ENCODE measurements at regions not wholly inside any gene's neighbourhood (a gene's known extent, or its start where the extent isn't known, plus 50 kb on each side); places are given as distances from the start of the nearest gene placed in this dataset.

GRCh38 chr12:19644571-19644970 lies 205.3 kb downstream of the AEBP2 start:
- H3K4me3 Mint-ChIP-seq: no peak overlapping the region
- H3K4me1 Mint-ChIP-seq (ENCODE audit: low read depth): peaks cover 8% of the 10 kb centered on the region
- peaks cover 15% of the 10 kb centered on the region for H3K9me3 Mint-ChIP-seq
- H3K27ac Mint-ChIP-seq: no peak overlapping the region
- no peaks in the 10 kb centered on the region for H3K27me3 Mint-ChIP-seq
- H3K36me3 Mint-ChIP-seq (ENCODE audit: low read depth): no peaks in the 10 kb centered on the region

- no peak overlapping the region for H3K27ac Mint-ChIP-seq
- H3K9me3 Mint-ChIP-seq: peaks cover 15% of the 10 kb centered on the region
- H3K36me3 Mint-ChIP-seq (ENCODE audit: low read depth): no peaks in the 10 kb centered on the region
- no peaks in the 10 kb centered on the region for H3K27me3 Mint-ChIP-seq
- no peak overlapping the region for H3K4me3 Mint-ChIP-seq
- peaks cover 8% of the 10 kb centered on the region for H3K4me1 Mint-ChIP-seq (ENCODE audit: low read depth)
These were observed 206.5 kb downstream of the AEBP2 start for GRCh38 chr12:19645823-19646222.

- Mint-ChIP-seq H3K27ac (no peak overlapping the region), H3K9me3 (peaks cover 15% of the 10 kb centered on the region), H3K4me3 (no peak overlapping the region), H3K36me3 (ENCODE audit: low read depth) (no peaks in the 10 kb centered on the region), H3K4me1 (ENCODE audit: low read depth) (peaks cover 8% of the 10 kb centered on the region), H3K27me3 (no peaks in the 10 kb centered on the region)
These were observed 207.3 kb downstream of the AEBP2 start for GRCh38 chr12:19646599-19646998.

DNA sequence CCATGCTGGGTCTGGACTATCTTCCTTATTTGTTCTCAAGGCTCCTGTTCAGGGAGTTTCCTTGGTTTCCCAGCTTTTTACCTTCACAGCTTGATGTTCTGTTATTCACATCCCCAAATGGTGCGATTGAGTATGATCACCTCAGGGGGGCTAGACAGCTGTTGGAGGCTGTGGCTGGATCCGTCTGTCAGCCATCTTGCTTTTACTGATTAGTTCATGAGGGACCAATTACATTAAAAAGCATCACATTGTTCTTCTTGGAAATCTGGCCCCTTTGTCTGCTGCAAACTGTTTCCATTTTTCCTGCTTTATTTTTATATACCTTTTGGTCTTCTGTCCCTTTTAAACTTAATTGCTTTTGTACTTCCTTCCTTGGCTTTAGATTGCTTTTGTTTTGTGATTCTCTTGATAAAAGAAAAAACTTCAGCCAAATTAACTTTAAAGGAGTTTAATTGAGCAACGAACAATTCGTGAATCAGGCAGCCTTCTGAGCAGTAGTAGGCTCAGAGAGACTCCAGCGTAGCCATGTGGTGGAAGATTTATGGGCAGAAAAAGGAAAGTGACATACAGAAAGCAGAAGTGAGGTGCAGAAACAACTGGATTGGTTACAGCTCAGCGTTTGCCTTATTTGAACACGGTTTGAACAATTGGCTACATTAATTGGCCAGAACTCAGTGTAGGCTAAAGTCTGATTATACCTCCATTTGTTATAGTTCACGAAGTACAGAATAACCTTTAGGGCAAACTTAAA lies 208.7 kb downstream of the AEBP2 start:
- Mint-ChIP-seq H3K36me3 (ENCODE audit: low read depth) (no peaks in the 10 kb centered on the region), H3K4me1 (ENCODE audit: low read depth) (peaks cover 8% of the 10 kb centered on the region), H3K27ac (no peak overlapping the region), H3K9me3 (peaks cover 15% of the 10 kb centered on the region), H3K27me3 (no peaks in the 10 kb centered on the region), H3K4me3 (no peak overlapping the region)

DNA sequence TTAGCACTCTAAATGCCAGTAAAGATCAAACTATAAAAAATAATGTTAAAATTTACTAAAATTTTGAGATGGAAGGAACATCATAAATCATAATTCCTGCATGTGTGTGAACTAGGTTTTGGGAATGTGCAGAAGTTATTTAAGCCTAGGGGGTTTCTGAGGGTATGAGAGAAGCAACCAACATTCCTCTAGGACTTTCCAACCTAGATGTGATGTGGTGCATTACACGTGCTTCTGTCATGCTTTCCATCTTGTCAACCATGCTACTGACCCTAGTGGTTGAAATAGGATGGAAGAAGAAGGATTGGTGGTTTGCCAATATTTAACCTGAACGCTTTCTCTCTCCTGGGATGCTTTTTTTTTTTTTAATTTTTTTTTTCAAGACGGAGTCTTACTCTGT lies 209.3 kb downstream of the AEBP2 start:
- Mint-ChIP-seq H3K27ac (no peak overlapping the region), H3K9me3 (peaks cover 15% of the 10 kb centered on the region), H3K4me1 (ENCODE audit: low read depth) (peaks cover 8% of the 10 kb centered on the region), H3K36me3 (ENCODE audit: low read depth) (no peaks in the 10 kb centered on the region), H3K27me3 (no peaks in the 10 kb centered on the region), H3K4me3 (no peak overlapping the region)

GRCh38 chr12:19652386-19652785 lies 213.1 kb downstream of the AEBP2 start:
- Mint-ChIP-seq H3K4me3 (no peak overlapping the region), H3K36me3 (ENCODE audit: low read depth) (no peaks in the 10 kb centered on the region), H3K9me3 (peaks cover 9% of the 10 kb centered on the region), H3K27me3 (no peaks in the 10 kb centered on the region), H3K4me1 (ENCODE audit: low read depth) (peaks cover 8% of the 10 kb centered on the region), H3K27ac (no peak overlapping the region)

- Mint-ChIP-seq H3K27me3 (no peaks in the 10 kb centered on the region), H3K9me3 (no peaks in the 10 kb centered on the region), H3K27ac (no peak overlapping the region), H3K4me3 (no peak overlapping the region), H3K4me1 (ENCODE audit: low read depth) (no peaks in the 10 kb centered on the region), H3K36me3 (ENCODE audit: low read depth) (no peaks in the 10 kb centered on the region)
These were observed 215.5 kb downstream of the AEBP2 start for GRCh38 chr12:19654650-19655376.

- H3K9me3 Mint-ChIP-seq: no peaks in the 10 kb centered on the region
- no peaks in the 10 kb centered on the region for H3K4me1 Mint-ChIP-seq (ENCODE audit: low read depth)
- no peak overlapping the region for H3K4me3 Mint-ChIP-seq
- H3K36me3 Mint-ChIP-seq (ENCODE audit: low read depth): no peaks in the 10 kb centered on the region
- no peaks in the 10 kb centered on the region for H3K27me3 Mint-ChIP-seq
- H3K27ac Mint-ChIP-seq: no peak overlapping the region
These were observed 217.9 kb downstream of the AEBP2 start for GRCh38 chr12:19657118-19657731.

GRCh38 chr12:19657732-19658130 lies 218.4 kb downstream of the AEBP2 start:
- Mint-ChIP-seq H3K27me3 (no peaks in the 10 kb centered on the region), H3K4me1 (ENCODE audit: low read depth) (no peaks in the 10 kb centered on the region), H3K4me3 (no peak overlapping the region), H3K36me3 (ENCODE audit: low read depth) (no peaks in the 10 kb centered on the region), H3K27ac (no peak overlapping the region), H3K9me3 (no peaks in the 10 kb centered on the region)

DNA sequence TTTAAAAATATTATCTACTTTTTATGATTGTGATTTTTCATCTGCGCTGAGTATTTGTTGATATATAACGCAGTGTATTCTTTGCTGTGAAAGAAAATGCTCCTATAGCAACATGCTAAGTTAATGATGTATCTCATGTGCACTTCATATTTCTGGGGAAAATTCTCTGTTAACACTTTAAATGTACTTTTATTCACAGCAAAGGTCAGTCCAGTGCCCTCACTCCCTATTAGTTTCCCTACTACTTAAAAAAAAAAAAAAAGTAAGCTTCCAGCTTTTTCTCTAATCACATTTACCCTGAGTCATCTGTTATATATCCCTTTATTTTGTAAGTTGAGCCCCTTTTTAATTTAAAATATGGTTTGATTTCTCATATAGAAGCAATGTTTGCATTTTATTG lies 219.8 kb downstream of the AEBP2 start:
- Mint-ChIP-seq H3K4me3 (no peak overlapping the region), H3K27ac (no peak overlapping the region), H3K4me1 (ENCODE audit: low read depth) (no peaks in the 10 kb centered on the region), H3K27me3 (no peaks in the 10 kb centered on the region), H3K36me3 (ENCODE audit: low read depth) (no peaks in the 10 kb centered on the region), H3K9me3 (no peaks in the 10 kb centered on the region)

DNA sequence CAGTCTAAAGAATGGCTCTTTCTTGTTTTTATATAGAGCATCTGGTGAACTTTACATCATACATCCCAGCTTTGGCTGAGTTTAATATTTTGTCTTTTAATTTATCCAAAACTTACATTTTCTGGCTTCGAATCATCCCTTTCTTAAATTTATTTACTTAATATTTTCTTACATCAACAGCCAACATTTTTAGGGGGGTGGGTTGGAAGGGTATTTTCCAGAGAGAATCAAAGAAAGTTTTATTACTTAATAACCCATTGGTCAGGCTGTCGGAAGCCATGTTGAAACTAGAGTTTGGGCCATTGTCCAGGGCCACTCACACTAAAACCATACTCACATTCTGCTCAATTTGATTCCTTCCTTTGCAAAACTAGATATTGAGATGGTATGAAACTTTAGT lies 220.2 kb downstream of the AEBP2 start:
- no peaks in the 10 kb centered on the region for H3K4me1 Mint-ChIP-seq (ENCODE audit: low read depth)
- H3K9me3 Mint-ChIP-seq: no peaks in the 10 kb centered on the region
- no peak overlapping the region for H3K4me3 Mint-ChIP-seq
- no peaks in the 10 kb centered on the region for H3K36me3 Mint-ChIP-seq (ENCODE audit: low read depth)
- no peak overlapping the region for H3K27ac Mint-ChIP-seq
- H3K27me3 Mint-ChIP-seq: no peaks in the 10 kb centered on the region

GRCh38 chr12:19665121-19665900 lies 226.0 kb downstream of the AEBP2 start:
- Mint-ChIP-seq H3K27me3 (no peaks in the 10 kb centered on the region), H3K36me3 (ENCODE audit: low read depth) (no peaks in the 10 kb centered on the region), H3K4me3 (no peak overlapping the region), H3K4me1 (ENCODE audit: low read depth) (no peaks in the 10 kb centered on the region), H3K9me3 (no peaks in the 10 kb centered on the region), H3K27ac (no peak overlapping the region)

GRCh38 chr12:19666070-19666469 lies 226.8 kb downstream of the AEBP2 start:
- Mint-ChIP-seq H3K4me3 (no peak overlapping the region), H3K27ac (no peak overlapping the region), H3K36me3 (ENCODE audit: low read depth) (no peaks in the 10 kb centered on the region), H3K9me3 (no peaks in the 10 kb centered on the region), H3K27me3 (no peaks in the 10 kb centered on the region), H3K4me1 (ENCODE audit: low read depth) (no peaks in the 10 kb centered on the region)

DNA sequence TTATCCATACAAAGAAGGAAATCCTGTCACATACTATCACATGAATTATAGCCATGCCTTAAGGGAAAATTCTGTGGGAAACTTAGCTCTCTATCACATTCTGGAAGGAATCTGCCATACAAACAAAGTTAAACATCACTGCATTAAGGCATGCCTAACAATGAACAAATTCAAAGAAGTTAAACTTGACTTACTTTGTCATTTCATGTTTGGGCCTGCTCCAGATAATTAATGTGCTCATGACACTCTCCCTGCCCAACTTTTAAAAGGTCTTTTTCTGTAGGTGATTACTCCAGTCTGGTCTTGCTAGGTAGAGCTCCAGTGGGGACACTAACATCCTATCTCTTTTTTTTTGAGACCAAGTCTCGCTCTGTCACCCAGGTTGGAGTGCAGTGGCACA lies 230.5 kb downstream of the AEBP2 start:
- H3K4me1 Mint-ChIP-seq (ENCODE audit: low read depth): peaks cover 1% of the 10 kb centered on the region
- no peaks in the 10 kb centered on the region for H3K9me3 Mint-ChIP-seq
- H3K36me3 Mint-ChIP-seq (ENCODE audit: low read depth): no peaks in the 10 kb centered on the region
- no peaks in the 10 kb centered on the region for H3K27me3 Mint-ChIP-seq
- H3K4me3 Mint-ChIP-seq: no peak overlapping the region
- no peak overlapping the region for H3K27ac Mint-ChIP-seq

DNA sequence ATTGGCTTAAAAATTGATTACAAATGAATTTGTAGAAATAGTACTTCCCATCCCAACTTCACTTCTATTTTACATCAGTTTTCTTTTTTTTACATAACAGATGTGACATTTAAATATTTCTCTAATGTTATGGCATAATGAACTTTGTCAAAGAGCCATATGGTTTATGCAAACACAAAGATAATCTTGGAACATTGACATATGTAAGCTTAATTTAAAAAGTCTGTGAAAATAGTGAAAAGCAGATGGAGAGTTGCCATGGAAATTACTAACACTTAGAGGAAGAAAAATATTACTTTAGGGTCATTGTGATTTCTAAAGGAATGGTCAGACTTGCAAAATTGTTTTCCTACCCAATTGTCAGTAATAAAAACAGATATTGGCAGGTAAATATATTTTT lies 232.4 kb downstream of the AEBP2 start:
- no peaks in the 10 kb centered on the region for H3K27me3 Mint-ChIP-seq
- H3K4me3 Mint-ChIP-seq: no peak overlapping the region
- peaks cover 3% of the 10 kb centered on the region for H3K36me3 Mint-ChIP-seq (ENCODE audit: low read depth)
- peaks cover 12% of the 10 kb centered on the region for H3K4me1 Mint-ChIP-seq (ENCODE audit: low read depth)
- peaks cover 3% of the 10 kb centered on the region for H3K9me3 Mint-ChIP-seq
- H3K27ac Mint-ChIP-seq: no peak overlapping the region

Measured in stimulated activated naive CD8-positive, alpha-beta T cell treated with anti-CD3 and anti-CD28 coated beads, Interleukin-15, Interleukin-2, amounts not matched to agents 100 ng/mL and 50 ng/mL, for 24 hours (primary cell).